ENCODE measurements at regions not wholly inside any gene's neighbourhood (a gene's known extent, or its start where the extent isn't known, plus 50 kb on each side); places are given as distances from the start of the nearest gene placed in this dataset.

DNA sequence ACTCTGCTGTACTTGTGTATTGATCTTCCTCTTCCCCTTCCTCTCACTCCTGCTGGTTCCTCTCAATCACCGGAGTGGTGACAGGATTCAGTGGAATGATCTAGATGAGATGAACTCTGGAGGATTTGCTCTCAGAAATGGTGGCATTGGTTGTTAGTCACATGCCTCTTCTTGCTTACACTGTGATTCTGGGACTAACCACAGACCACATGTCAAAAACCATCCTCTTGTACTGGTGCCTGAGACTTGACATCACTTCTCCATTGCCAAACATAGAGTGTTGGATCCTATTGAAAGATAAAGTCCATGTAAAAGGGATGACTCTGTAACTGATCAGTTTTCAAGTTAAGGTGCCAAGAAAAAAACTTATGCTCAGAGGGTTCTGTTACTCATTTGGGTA lies 506.5 kb downstream of the DMAC1 start:
- WGBS, 3 donors: 85 to 100% (median 92%) methylated on average over 1 of the region's 1 CpG
- no peaks in the 10 kb centered on the region for H3K27me3 ChIP-seq
- no peaks in the 10 kb centered on the region for H3K4me1 ChIP-seq (ENCODE audit: insufficient read depth)
- H3K4me3 ChIP-seq: no peak overlapping the region
- no peak for DNase-seq
- no peak overlapping the region for H3K27ac ChIP-seq
- no peaks in the 10 kb centered on the region for H3K36me3 ChIP-seq
- intact Hi-C loops (cut with DNase I): no loop called here
- TF ChIP-seq, protein P1, sequence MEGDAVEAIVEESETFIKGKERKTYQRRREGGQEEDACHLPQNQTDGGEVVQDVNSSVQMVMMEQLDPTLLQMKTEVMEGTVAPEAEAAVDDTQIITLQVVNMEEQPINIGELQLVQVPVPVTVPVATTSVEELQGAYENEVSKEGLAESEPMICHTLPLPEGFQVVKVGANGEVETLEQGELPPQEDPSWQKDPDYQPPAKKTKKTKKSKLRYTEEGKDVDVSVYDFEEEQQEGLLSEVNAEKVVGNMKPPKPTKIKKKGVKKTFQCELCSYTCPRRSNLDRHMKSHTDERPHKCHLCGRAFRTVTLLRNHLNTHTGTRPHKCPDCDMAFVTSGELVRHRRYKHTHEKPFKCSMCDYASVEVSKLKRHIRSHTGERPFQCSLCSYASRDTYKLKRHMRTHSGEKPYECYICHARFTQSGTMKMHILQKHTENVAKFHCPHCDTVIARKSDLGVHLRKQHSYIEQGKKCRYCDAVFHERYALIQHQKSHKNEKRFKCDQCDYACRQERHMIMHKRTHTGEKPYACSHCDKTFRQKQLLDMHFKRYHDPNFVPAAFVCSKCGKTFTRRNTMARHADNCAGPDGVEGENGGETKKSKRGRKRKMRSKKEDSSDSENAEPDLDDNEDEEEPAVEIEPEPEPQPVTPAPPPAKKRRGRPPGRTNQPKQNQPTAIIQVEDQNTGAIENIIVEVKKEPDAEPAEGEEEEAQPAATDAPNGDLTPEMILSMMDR (IDR thresholded peaks at IDR 0.05): no peak
- TF ChIP-seq EP300 (IDR thresholded peaks at IDR 0.05): no peak
- no peak for TF ChIP-seq POLR2A (IDR thresholded peaks at IDR 0.05)
- H3K9me3 ChIP-seq: no peaks in the 10 kb centered on the region

DNA sequence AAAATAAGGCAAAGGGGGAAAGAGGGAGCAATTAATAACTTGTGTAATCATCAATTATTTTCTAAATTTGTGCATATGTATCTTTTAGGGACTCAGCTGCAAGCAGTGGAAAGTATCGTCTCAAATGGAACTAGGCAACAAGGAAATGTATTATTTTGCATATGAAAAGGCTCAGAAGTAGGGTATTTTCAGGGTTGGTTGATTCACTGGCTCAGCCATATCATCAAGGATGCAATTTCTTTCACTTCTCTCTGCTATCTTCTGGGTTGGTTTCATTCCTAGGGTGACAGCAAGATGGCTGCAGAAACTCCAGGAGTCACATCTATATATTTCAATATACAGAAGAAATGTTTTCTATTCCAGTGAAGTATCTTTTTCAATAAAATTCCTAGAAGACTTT lies 509.8 kb downstream of the DMAC1 start:
- no peak for DNase-seq
- Histone ChIP-seq H3K4me3 (no peak overlapping the region), H3K9me3 (no peaks in the 10 kb centered on the region), H3K27ac (no peak overlapping the region), H3K4me1 (ENCODE audit: insufficient read depth) (no peaks in the 10 kb centered on the region), H3K27me3 (no peaks in the 10 kb centered on the region), H3K36me3 (no peaks in the 10 kb centered on the region)
- WGBS, 3 donors: 90 to 97% (median 93%) methylated on average over 1 of the region's 1 CpG
- intact Hi-C loops (cut with DNase I): no loop called here
- TF ChIP-seq, protein P1 (IDR thresholded peaks at IDR 0.05): no peak
- TF ChIP-seq POLR2A (IDR thresholded peaks at IDR 0.05) (no peak), EP300 (IDR thresholded peaks at IDR 0.05) (no peak)

DNA sequence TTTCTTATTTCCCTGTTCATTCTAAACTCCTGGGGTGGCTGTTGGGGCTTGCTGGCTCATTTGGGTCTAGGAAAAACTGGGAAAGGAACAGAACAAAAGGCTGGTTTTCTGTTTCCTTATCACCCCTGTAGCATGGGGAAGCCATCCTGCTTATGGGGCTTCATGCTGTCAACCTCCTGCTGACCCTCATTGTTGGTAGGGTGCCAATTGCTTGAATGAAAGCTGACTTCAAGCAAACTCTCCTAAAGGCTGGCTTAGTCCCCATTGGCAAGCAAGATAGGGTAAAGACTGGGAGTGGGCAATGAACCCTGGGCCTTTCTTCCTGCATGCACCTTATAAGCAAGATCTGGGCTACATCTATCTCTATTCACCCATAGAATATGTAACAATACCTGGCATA lies 511.6 kb downstream of the DMAC1 start:
- Histone ChIP-seq H3K27me3 (no peaks in the 10 kb centered on the region), H3K4me1 (ENCODE audit: insufficient read depth) (no peaks in the 10 kb centered on the region), H3K27ac (no peak overlapping the region), H3K9me3 (no peaks in the 10 kb centered on the region), H3K36me3 (no peaks in the 10 kb centered on the region), H3K4me3 (no peak overlapping the region)
- no peak for DNase-seq
- TF ChIP-seq, protein P1 (IDR thresholded peaks at IDR 0.05): no peak
- TF ChIP-seq POLR2A (IDR thresholded peaks at IDR 0.05): no peak
- no peak for TF ChIP-seq EP300 (IDR thresholded peaks at IDR 0.05)
- intact Hi-C loops (cut with DNase I): no loop called here

DNA sequence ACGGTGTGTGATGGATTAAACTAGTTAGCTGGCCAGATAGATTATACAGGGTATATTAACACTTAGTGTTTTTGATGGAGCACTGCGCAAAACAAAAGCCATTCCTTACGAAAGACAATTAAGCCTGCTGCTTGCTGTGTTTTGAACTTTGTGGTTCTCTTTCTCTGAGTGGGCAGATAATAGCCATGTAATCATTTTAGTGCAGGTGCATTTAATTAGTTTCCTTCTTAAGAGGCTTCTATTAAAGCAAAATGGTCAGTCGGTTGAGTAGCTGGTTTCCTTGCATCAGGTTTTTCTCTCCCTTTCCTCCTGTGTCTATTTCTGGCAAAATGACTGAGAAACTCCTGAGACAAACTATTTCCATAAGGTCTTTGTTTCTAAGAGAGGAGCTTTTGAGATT lies 512.5 kb downstream of the DMAC1 start:
- Histone ChIP-seq H3K27ac (no peak overlapping the region), H3K9me3 (no peaks in the 10 kb centered on the region), H3K4me3 (no peak overlapping the region), H3K36me3 (no peaks in the 10 kb centered on the region), H3K27me3 (no peaks in the 10 kb centered on the region), H3K4me1 (ENCODE audit: insufficient read depth) (no peaks in the 10 kb centered on the region)
- 37 to 56% (median 40%) methylated on average over 4 of the region's 4 CpGs for WGBS, 3 donors
- DNase-seq: no peak
- intact Hi-C loops (cut with DNase I): no loop called here
- no peak for TF ChIP-seq POLR2A (IDR thresholded peaks at IDR 0.05)
- TF ChIP-seq, protein P1 (IDR thresholded peaks at IDR 0.05): no peak
- TF ChIP-seq EP300 (IDR thresholded peaks at IDR 0.05): no peak

DNA sequence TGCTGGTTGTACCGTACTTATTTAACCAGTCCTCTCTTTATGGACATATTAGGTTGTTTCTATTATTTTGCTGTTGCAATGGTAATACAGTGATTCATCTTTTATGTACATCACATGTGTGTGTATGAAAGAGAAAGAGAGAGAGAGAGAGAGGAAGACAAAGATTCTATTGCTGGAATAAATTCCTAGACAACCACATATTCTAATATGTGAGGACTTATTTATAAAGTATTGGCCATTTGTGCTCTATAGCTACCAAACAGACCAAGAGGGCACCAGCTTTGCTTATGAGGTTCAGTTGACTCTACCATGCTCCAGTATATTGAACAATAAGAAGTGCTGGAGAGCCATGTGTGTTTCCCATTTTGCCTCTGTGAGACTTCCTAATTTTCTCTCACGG lies 513.5 kb downstream of the DMAC1 start:
- WGBS, 3 donors: 57 to 83% (median 69%) methylated on average over 2 of the region's 2 CpGs
- DNase-seq: no peak
- Histone ChIP-seq H3K27ac (no peak overlapping the region), H3K4me1 (ENCODE audit: insufficient read depth) (no peaks in the 10 kb centered on the region), H3K4me3 (no peak overlapping the region), H3K27me3 (no peaks in the 10 kb centered on the region), H3K36me3 (no peaks in the 10 kb centered on the region), H3K9me3 (no peaks in the 10 kb centered on the region)
- intact Hi-C loops (cut with DNase I): no loop called here
- TF ChIP-seq POLR2A (IDR thresholded peaks at IDR 0.05) (no peak), EP300 (IDR thresholded peaks at IDR 0.05) (no peak)
- TF ChIP-seq, protein P1 (IDR thresholded peaks at IDR 0.05): no peak
